Liver (tissue), 3 donors: ENCODE measurements at regions not wholly inside any gene's neighbourhood (a gene's known extent, or its start where the extent isn't known, plus 50 kb on each side); places are given as distances from the start of the nearest gene placed in this dataset.

ENCODE experiments used
- CTCF ChIP-seq: fragments of 150-350 bp; IDR thresholded peaks from 2 replicates; pipeline ENCODE4 v1.5.1; 2017; ENCODE audit warnings: improper control_type of control experiment, low read depth, low read length; ENCODE audit not compliant: missing input control
- HNF4A ChIP-seq, 2 donors: conservative IDR thresholded peaks; 2 replicates each; pipeline ENCODE4 v1.6.1; 2016; ENCODE audit warnings: antibody characterized with exemption in 2 of 2, mild to moderate bottlenecking in 2 of 2
- REST ChIP-seq: IDR thresholded peaks from 2 replicates; pipeline ENCODE4 v1.6.1; 2016; ENCODE audit warnings: antibody characterized with exemption, mild to moderate bottlenecking
- YY1 ChIP-seq: IDR thresholded peaks from 2 replicates; pipeline ENCODE4 v1.6.1; 2016; ENCODE audit warnings: antibody characterized with exemption, mild to moderate bottlenecking
- donor health status: healthy.
- donor health status: healthy.

GRCh38 chr1:78333502-78333901 is 157.3 kb upstream of the PTGFR start:
- TF ChIP-seq CTCF (peak; percentile 72), YY1 (no peak), HNF4A (conservative IDR thresholded peaks at IDR 0.05) (no peak), REST (no peak)
